SKM-1 treated with dmso at 0.1 percent for 144 hours (cell line): ENCODE measurements at regions not wholly inside any gene's neighbourhood (a gene's known extent, or its start where the extent isn't known, plus 50 kb on each side); places are given as distances from the start of the nearest gene placed in this dataset.
A peak's percentile ranks its signal among the peaks of the same experiment; 100 is the strongest.

ENCODE experiments used
- DNase-seq: peaks from one replicate; lab custom pipeline; 2025; ENCODE audit not compliant: unreplicated experiment; lab: John Stamatoyannopoulos, UW

GRCh38 chr15:93882141-93882540 lies 349.2 kb upstream of the MCTP2 start:
- DNase-seq = peak; percentile 5

- DNase-seq = no peak
Observed at GRCh38 chr15:93881310-93881709, 350.1 kb upstream of the MCTP2 start.

GRCh38 chr15:93880358-93880757 lies 351.0 kb upstream of the MCTP2 start:
- DNase-seq = no peak

DNA sequence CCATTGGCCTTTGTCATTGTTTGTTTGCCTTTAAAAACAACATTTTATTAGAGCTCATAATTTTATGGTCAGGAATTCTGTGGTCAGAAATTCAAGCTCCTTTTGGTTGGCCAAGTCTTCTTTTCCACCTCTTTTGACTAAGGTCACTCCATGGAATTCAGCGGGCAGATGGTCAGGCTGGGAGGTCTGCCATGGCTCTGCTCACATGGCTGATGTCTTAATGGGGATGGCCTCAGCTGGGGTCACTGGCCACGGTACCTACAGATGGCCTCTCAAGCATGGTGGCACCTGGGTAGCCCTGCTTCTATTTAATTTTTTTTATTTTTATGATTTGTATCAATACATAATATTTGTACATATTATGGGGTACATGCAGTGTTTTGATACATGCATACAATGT lies 360.8 kb upstream of the MCTP2 start:
- DNase-seq = no peak

DNA sequence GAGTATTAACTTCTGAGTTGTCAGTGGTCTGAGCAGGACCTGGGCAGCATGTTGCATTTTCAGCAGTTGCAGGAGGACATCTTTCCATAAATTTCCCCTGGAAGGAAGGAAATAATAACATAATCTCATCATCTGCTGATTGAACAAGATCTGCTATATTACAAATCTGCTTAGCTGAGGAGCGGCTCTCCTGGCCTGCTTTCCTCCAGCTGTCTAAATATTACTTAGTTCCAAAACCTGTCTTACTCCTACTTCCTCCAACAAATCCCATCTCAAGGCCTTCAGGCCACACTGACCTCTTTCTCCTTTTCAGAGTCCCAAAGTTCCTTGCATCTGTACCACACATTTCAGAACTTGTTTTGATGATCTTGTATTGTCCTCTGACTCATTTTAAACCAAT lies 364.4 kb upstream of the MCTP2 start:
- DNase-seq = no peak

- DNase-seq = no peak
Observed at GRCh38 chr15:93866476-93866875, 364.9 kb upstream of the MCTP2 start.

DNA sequence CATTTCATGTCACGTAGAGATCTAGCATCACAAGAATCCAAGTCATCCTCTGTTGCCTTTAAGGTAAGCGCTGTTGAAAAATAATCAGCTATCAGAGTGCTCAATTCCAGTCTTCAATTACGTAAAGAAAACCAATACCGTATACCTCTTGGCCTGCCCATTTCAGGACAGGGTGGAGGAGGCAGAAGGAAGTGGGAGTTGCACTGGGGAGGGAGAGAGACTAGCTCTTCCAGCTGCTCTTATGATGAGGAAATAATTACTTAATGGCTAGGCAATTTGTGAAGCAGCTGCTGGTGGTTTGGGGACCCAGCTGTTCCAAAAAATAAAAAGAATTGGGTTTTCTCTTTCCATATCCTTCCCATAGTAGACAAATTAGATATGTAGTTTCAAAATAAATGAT lies 365.8 kb upstream of the MCTP2 start:
- peak; percentile 66 for DNase-seq

GRCh38 chr15:93862791-93863190 lies 368.6 kb upstream of the MCTP2 start:
- DNase-seq = peak; percentile 93

DNA sequence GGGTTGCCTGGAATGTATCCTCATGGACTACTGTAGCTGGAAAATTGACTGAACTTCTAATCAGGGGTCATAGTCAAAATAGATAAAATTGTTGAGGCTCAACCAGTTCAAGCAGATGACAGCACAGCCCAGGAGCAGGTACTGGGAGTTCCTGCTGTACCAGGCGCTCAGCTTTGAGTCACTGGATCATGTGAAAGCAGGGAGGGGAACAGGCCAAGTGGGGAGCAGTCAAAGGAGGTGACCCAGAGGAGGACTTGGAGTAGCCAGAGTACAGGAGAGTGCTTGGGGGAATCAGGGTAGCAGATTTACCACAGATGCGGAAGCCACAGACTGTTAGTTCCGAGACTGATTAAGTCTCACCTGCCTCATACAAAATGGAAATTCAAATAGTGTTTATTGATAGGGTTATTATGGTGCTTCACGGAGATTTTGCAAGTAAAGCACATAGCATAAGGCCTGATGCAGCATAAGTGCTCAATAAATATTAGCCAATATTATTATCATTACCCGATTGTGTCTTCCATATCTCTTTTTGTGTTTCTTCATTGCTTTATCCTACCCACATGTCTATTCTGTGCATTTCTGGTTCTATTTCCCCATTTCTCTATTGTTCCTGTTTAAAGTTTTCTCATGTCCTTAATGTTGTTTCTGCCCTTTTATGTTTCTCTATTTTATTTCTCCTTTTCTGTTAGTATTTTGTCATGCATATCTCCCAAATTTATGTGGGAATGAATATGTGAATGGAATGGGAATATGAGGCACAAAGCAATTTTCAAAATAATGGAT lies 369.2 kb upstream of the MCTP2 start:
- peak; percentile 28 for DNase-seq

DNA sequence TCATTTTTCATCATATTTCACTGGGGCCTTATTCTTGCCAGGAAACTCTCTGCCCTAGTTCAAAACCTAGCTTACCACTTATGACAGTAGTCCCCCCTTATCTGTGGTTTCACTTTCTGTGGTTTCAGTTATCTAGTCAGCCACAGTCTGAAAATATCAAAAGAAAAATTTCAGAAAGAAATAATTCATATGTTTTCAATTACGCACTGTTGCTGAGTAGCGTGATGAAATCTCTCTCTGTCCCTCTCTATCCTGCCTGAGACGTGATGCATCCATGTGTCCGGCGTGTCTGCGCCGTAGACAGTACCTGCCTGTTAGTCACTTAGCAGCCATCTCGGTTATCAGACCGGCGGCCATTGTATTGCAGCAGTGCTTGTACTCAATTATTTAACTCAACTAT lies 369.9 kb upstream of the MCTP2 start:
- no peak for DNase-seq

DNA sequence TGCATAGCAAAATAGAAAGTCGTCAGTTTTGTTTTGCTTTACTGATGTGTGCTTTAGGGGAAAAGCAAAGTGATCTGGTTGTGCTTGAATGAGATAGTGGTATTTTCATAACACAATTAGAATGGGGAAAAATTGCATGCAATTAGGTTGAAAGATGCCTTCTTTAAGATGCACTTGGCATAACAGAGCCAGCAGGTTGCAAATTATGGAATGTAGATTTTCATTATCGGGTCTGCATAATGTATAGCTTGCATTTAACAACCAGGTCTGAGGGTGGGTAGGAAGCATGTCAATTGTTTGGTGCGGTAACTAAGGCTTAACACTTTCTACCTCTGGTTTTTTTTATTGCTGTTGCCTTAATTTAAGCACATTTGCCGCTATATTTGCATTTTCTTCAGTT lies 370.7 kb upstream of the MCTP2 start:
- no peak for DNase-seq

GRCh38 chr15:93859176-93859575 lies 372.2 kb upstream of the MCTP2 start:
- DNase-seq = no peak

- no peak for DNase-seq
Observed at GRCh38 chr15:93855181-93855826, 376.1 kb upstream of the MCTP2 start.

DNA sequence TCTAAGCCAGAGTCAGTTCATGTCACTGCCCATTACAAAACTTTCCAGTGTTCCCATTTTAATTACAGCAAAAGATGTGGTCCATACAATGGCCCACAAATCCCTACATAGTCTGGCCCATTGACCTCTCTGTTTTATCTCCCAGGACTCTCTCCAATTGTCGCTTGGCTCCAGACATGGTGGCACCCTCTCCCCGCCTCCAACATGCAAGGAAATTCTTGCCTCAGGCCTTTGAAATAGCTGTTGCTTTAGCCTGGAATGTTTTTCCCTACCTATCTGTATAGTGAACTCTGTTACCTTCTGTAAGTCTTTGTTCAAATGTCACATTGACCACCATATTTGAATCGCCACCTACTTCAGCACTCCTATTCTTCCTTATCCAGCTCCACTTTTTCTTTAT lies 377.3 kb upstream of the MCTP2 start:
- no peak for DNase-seq

DNA sequence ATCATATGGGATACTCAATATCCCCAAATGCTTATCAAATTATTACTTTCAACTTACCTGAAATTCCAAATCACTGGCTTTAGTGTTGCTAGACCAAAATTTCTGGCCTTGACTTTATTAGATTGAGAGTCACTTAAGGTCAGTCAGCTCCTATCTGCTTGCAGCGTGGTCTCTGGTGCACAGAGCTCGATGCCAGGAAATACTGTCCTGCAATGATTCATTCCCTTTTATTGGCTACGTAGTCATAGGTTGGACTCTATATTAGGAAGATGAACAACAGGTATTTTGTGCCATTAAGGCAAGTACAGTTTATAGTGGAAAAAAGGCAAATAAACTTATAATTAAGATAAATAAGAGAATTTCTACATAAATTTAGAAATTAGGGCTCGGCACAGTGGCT lies 378.6 kb upstream of the MCTP2 start:
- no peak for DNase-seq

DNA sequence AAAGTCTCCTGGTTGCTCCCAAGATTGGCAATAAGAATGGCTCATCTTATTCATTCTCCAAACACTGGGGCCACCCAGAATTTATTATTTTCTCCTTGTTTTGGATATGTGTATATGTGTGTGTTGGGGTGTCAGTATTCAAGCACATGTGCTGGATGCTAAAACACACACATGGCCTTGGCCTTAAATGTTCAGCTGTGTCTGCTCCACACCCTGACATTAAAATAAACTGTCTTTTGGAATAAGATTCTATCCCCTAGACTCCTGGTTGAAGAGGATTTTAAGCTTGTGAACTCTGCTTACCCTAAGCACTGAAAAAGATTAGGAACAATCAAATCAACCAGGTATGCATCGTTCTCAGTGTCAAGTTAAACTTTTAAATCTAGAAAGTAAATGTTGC lies 382.9 kb upstream of the MCTP2 start:
- no peak for DNase-seq

- DNase-seq = no peak
Observed at GRCh38 chr15:93848076-93848475, 383.3 kb upstream of the MCTP2 start.

DNA sequence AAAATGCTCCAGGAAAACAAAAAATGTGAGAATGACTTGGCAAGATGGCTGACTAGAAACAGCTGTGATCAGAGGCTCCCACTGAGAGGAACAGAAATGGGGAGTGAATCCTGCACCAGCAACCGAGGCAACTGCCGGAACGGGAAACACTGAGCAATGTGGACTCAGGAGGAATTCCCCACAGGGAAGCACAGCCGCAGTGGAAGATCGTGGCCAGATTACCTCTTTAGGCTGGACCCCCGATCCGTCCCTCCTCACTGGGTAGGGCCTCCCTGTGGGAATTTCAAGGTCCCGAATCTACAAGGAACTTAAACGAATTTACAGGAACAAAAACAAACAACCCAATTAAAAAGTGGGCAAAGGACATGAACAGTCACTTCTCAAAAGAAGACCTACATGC lies 385.2 kb upstream of the MCTP2 start:
- DNase-seq = no peak

GRCh38 chr15:93837450-93837849 lies 393.9 kb upstream of the MCTP2 start:
- no peak for DNase-seq

DNA sequence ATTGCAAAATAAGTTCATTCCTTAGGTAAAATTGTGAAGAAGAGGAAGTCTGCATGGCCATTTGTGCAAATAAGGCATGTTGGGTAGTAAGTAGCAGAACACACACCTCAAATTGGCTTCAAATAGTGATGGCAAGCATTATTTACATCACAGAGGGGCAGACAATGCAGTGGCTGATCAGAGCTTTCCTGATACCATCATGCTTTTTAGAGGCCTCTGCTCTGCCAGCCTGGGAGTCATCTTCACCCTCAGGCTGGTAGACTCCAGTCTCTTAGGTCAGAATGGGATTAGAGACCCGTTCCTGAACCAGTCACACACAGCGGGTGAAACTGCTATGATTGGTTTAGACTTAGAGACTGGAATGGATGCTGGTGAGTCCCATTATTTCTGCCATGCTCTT lies 396.0 kb upstream of the MCTP2 start:
- no peak for DNase-seq

DNA sequence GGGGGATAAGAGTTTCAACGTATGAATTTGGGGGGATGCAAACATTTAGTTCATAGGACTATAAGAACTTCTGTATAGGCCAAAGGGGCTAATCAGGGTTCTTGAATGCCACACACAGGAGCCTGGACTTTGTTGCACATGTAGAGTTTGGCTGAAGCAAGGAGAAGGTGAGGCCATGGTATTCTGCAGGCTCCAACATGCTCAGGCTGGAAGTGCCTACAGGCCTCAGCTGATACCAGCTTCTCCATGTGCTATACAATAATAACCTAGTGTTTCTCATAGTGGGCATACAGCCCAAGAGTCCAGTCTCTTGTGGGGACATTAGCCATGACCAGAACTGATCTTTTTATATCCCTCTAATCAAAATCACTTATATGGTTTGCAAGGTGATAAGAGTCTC lies 399.7 kb upstream of the MCTP2 start:
- DNase-seq = no peak

GRCh38 chr15:93830221-93831080 lies 400.9 kb upstream of the MCTP2 start:
- no peak for DNase-seq
